GM12872 (cell line): ENCODE measurements at regions not wholly inside any gene's neighbourhood (a gene's known extent, or its start where the extent isn't known, plus 50 kb on each side); places are given as distances from the start of the nearest gene placed in this dataset.

ENCODE experiments used
- TF ChIP-seq, protein P1 (sequence below): IDR thresholded peaks from 3 replicates; pipeline ENCODE4 v1.5.1; 2011; ENCODE audit warnings: low read depth, mild to moderate bottlenecking, low read length, moderate library complexity; ENCODE audit not compliant: insufficient read depth

DNA sequence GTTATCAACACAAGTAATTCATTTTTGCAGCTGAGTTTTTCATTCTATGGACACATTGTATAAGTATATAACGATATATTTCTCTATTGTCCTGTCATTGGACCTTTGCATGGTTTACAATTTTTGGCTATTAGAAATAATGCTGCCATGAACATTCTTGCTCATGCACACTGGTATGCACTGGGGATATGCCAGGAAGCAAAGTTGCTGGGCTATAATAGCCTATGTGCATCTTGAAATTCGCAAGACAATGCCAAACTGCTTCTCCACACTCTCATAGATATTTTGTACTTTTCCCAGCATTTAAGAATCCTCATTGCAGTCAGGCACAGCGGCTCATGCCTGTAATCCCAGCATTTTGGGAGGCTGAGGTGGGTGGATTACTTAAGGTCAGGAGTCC lies 852.6 kb upstream of the ID2 start:
- TF ChIP-seq, protein P1, sequence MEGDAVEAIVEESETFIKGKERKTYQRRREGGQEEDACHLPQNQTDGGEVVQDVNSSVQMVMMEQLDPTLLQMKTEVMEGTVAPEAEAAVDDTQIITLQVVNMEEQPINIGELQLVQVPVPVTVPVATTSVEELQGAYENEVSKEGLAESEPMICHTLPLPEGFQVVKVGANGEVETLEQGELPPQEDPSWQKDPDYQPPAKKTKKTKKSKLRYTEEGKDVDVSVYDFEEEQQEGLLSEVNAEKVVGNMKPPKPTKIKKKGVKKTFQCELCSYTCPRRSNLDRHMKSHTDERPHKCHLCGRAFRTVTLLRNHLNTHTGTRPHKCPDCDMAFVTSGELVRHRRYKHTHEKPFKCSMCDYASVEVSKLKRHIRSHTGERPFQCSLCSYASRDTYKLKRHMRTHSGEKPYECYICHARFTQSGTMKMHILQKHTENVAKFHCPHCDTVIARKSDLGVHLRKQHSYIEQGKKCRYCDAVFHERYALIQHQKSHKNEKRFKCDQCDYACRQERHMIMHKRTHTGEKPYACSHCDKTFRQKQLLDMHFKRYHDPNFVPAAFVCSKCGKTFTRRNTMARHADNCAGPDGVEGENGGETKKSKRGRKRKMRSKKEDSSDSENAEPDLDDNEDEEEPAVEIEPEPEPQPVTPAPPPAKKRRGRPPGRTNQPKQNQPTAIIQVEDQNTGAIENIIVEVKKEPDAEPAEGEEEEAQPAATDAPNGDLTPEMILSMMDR = no peak

GRCh38 chr2:7830616-7831015 lies 851.2 kb upstream of the ID2 start:
- TF ChIP-seq, protein P1 = no peak

DNA sequence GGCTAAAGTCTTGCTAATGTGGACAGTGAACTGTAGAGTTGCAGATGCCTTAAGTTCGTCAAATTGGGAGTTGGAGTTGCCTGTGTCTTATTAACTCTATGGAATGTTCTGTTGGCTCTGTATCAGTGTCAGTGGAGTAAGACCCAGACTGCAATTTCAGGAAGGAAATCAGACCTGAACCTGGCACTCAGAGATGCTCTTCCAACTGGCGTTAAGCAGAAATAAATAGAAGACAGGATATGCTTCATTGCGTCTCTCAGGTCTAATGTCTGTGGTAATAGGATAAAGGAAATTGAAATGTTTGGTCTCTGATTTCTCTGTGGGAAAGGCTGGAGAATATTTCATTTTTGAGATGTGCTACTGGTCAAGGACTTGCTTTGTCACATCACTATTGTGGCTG lies 846.7 kb upstream of the ID2 start:
- TF ChIP-seq, protein P1 = no peak

DNA sequence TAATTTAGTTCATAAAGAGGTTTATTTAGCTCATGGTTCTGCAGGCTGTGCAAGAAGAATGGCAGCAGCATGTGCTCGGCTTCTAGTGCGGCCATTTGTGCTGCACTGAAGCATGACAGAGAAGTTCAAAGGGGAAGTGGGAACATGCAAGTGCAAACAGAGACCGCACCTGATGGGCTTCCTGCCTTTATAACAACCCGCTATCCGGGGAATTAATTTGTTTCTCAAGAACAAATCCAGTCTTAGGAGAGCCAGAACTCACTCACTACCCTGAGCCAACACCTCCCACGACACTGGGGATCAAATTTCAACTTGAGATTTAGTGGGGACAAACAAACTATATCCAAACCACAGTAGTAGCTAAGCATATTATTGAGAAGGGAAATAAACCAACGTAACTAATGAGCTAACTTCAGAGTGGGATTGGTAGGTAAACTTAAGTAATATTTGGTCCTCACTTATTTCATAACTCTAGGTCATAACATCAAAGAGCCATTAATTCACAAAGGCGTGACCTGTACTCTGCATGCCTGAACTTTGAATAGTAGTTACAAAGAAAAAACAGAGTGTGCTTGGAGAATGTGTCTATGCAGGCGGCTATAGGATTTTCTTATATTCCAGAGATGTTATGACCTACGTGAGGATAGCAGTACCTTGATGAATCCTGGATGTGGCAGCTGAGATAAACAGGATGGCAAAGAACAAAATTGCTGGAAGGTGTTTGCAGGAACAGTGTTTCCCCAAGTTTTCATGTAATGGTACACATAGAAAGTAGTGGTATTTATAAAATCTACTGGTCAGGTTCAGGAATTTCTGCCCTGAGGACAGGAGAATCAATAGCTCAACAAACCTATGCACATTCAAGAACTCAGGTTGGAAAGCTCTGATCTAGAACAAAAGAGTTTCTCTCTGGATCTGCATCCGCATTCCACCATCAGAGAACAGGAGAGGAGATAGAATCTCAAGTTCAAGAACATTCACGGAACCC lies 845.9 kb upstream of the ID2 start:
- TF ChIP-seq, protein P1 = no peak

- TF ChIP-seq, protein P1 = no peak
These were observed 844.6 kb upstream of the ID2 start for GRCh38 chr2:7837237-7837760.

DNA sequence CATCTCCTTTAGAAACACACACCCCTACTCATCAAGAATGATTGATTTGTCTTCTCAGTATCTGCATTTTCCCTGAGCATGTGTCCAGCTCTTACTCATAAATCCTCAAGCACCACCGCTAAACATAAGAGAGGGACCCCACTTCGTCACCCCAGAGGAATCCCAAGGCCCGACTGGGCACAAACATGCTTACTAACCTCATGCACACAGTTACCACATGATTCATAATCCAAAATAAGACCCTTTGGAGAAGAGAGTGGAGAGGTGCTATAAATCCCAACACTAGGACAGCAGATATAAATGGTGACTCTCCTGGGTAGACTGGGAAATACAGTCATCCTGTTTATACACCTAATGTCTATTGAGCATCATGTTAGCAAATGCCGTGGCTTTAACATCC lies 843.2 kb upstream of the ID2 start:
- TF ChIP-seq, protein P1 = no peak

- TF ChIP-seq, protein P1 = no peak
These were observed 841.0 kb upstream of the ID2 start for GRCh38 chr2:7840651-7841380.
